Natural killer cell treated with Interleukin-12 subunit alpha and Interleukin-12 subunit beta and Interleukin-15 and Interleukin-18, amount 100 ng/mL, for 72 hours (primary cell): ENCODE measurements at regions not wholly inside any gene's neighbourhood (a gene's known extent, or its start where the extent isn't known, plus 50 kb on each side); places are given as distances from the start of the nearest gene placed in this dataset.
"Not testable (repeated sequence)": the region's sequence is repeated elsewhere in the genome, so short reads cannot be mapped to it uniquely, and the experiment has no call there.

Source experiments
- ATAC-seq, 2 donors: fragments of 150-1000 bp; cut with Tn5 transposase in 1 of 2; sonication (Bioruptor Pico), chemical (Tn5 transposase) in 1 of 2; 2 replicates each; pipeline ENCODE4 v1.10.0; 2021
- DNase-seq: peaks from one replicate; pipeline ENCODE4 v3.0.0; 2022; ENCODE audit warnings: low spot score
- H3K27ac Mint-ChIP-seq, 2 donors: 1 replicate in 1 of 2; 2 replicates in 1 of 2; pipeline ENCODE4 v1.8.0; 2022; ENCODE audit warnings: mixed read lengths in 2 of 2, mild to moderate bottlenecking in 1 of 2, moderate library complexity in 1 of 2
- H3K27me3 Mint-ChIP-seq, 2 donors: 1 replicate in 1 of 2; 2 replicates in 1 of 2; pipeline ENCODE4 v1.8.0; 2022; ENCODE audit warnings: mixed read lengths in 2 of 2
- H3K36me3 Mint-ChIP-seq: one replicate; pipeline ENCODE4 v1.8.0; 2022; ENCODE audit warnings: mixed read lengths
- H3K4me1 Mint-ChIP-seq, 2 donors: 1 replicate in 1 of 2; 2 replicates in 1 of 2; pipeline ENCODE4 v1.8.0; 2022; ENCODE audit warnings: low read depth in 2 of 2, mixed read lengths in 2 of 2, mild to moderate bottlenecking in 1 of 2
- H3K4me3 Mint-ChIP-seq: one replicate; pipeline ENCODE4 v1.8.0; 2022; ENCODE audit warnings: mixed read lengths
- H3K9me3 Mint-ChIP-seq: 2 replicates; pipeline ENCODE4 v1.8.0; 2022; ENCODE audit warnings: mixed read lengths

DNA sequence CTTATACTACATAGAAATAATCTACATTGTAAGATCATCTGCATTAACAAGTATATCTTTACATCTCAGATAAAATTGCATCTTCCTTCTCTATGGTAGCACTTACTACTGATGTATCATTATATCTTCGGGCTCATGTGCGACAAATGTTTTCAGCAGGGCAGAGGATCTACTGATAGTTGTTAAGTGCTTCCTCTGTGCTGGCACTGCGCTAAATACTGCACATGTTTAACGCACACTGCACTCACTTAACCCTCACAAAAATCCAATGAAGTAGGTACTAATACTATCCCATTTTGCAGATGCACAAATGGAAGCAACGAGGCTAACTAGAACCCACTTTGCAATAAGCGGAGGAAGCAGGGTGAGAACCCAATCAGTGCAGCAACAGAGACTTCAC lies 75.6 kb upstream of the USP25 start:
- Mint-ChIP-seq H3K27ac (no peak overlapping the region), H3K36me3 (no peaks in the 10 kb centered on the region), H3K27me3 (peaks cover 17 to 33% of the 10 kb centered on the region in 2 donors), H3K9me3 (no peaks in the 10 kb centered on the region), H3K4me3 (no peak overlapping the region), H3K4me1 (no peaks in the 10 kb centered on the region)
- ATAC-seq (no peak), DNase-seq (no peak)

DNA sequence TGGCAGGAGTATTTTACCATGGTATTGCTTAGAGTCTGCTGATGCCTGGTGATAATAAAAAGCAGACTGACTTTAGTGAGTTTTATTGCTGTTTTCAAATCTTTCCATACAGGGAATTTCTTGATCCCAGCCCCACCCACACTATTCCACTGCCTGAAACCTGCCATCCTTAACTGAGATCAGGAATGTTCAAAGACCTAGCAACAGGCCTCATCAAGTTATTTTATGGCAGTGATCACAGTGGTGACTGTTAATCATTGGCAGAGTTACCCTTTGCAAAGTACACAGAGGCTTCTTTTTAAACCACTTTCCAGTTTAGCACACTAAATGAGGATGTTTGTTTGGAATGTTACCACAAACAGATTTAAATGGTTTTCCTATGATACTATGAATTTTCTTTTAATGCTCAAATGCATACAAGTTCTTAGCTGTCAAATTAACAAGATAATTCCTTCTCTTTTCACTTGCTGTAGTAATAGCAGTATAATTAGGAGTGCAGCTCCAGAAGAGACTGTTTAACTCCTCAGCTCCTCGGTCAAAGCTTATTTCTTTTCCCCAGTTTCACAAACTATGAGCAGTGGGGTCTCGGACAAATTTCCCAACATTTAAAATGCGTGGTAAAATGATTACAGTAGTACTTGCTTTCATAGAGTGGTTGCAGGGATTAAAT lies 69.9 kb upstream of the USP25 start:
- ATAC-seq (no peak), DNase-seq (no peak)
- no peaks in the 10 kb centered on the region for H3K9me3 Mint-ChIP-seq
- H3K36me3 Mint-ChIP-seq, result no peaks in the 10 kb centered on the region
- H3K4me1 Mint-ChIP-seq, result no peaks in the 10 kb centered on the region
- H3K27ac Mint-ChIP-seq, result no peak overlapping the region
- peaks cover 6 to 11% of the 10 kb centered on the region in 2 donors for H3K27me3 Mint-ChIP-seq
- no peak overlapping the region for H3K4me3 Mint-ChIP-seq

DNA sequence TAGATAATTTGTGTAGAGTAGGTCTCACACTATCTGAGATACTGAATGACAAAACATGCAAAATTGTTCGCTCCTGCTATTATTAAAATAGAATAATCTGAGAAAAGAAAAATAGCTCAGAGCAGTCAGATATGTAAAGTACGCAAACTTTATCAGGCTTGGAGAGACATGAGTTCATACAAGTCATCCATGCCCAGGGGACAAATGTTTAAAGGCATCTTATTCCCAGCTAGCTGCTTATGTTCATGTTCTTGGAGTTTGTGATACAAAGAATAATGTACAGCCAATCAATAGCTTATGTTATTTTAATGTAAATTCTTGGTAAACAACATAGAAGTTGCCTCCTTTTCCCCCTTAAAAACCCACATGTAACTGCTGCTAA lies 69.4 kb upstream of the USP25 start:
- no peaks in the 10 kb centered on the region for H3K4me1 Mint-ChIP-seq
- no peak overlapping the region for H3K4me3 Mint-ChIP-seq
- no peak for DNase-seq
- no peaks in the 10 kb centered on the region for H3K9me3 Mint-ChIP-seq
- peaks cover 6 to 11% of the 10 kb centered on the region in 2 donors for H3K27me3 Mint-ChIP-seq
- no peak for ATAC-seq
- H3K27ac Mint-ChIP-seq, result no peak overlapping the region
- H3K36me3 Mint-ChIP-seq, result no peaks in the 10 kb centered on the region

DNA sequence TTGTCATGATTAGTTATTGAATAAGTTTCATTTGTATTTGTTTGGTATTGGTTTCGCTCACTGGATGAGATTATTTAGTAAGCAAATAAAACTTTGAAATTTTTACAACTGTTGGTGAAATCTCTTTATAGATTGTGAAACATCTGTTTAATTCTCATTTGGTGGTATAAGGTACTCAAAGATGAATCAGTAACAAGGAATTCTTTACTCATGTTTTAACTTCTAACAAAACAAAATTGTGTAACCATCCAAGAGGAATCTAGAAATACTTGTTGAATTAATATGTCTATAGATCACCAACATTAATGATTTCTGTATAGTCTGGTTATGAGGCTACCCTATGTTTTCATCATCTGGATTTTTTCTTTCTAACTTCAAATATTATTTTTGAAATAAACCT lies 62.8 kb upstream of the USP25 start:
- Mint-ChIP-seq H3K27me3 (peaks cover 0 to 3% of the 10 kb centered on the region in 2 donors), H3K27ac (no peak overlapping the region), H3K9me3 (no peaks in the 10 kb centered on the region), H3K4me3 (no peak overlapping the region), H3K4me1 (no peaks in the 10 kb centered on the region), H3K36me3 (no peaks in the 10 kb centered on the region)
- ATAC-seq, result no peak
- no peak for DNase-seq

DNA sequence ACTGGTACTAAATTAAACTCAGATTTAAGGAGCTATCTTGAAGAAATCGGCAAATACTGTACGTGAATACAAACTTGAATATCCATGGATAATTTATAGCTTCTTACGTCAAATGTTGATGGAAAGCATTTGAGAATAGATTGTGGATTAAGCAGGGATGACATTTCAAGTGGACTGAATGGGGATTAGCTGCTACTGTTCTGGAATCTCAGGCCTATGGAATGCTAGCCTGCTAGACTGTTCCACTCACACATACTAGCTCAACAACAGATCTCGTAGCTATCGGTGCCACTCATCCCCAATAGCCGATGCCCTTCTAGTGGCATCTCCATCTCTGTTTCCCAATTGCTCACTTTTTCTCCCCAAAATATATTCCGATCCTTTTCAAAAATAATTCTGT lies 62.0 kb upstream of the USP25 start:
- no peaks in the 10 kb centered on the region for H3K9me3 Mint-ChIP-seq
- no peak overlapping the region for H3K4me3 Mint-ChIP-seq
- DNase-seq, result no peak
- no peak for ATAC-seq
- H3K27me3 Mint-ChIP-seq, result peaks cover 0 to 3% of the 10 kb centered on the region in 2 donors
- no peaks in the 10 kb centered on the region for H3K36me3 Mint-ChIP-seq
- H3K27ac Mint-ChIP-seq, result no peak overlapping the region
- H3K4me1 Mint-ChIP-seq, result no peaks in the 10 kb centered on the region

DNA sequence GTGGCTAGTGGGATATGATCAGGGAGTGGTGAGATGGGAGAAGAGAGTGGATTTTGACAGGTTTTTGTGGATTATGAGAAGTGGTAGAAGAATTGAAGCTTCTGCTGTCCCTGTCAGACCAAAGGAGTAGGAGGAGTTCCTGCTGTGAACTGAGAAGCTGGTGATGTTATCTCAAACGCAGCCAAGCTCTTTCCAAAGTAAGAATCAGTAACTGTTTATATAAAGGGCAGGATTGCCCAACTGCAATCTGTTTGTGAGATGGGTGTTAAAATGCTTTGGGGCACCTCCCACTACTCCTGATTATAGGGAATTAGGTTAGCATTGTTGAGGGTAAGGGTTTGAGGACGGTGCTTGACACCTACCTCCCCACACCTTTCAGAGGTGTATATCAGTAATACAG lies 60.5 kb upstream of the USP25 start:
- Mint-ChIP-seq H3K36me3 (no peaks in the 10 kb centered on the region), H3K9me3 (no peaks in the 10 kb centered on the region), H3K27ac (no peak overlapping the region), H3K27me3 (peaks cover 0 to 3% of the 10 kb centered on the region in 2 donors), H3K4me3 (no peak overlapping the region), H3K4me1 (no peaks in the 10 kb centered on the region)
- ATAC-seq, result no peak
- no peak for DNase-seq

DNA sequence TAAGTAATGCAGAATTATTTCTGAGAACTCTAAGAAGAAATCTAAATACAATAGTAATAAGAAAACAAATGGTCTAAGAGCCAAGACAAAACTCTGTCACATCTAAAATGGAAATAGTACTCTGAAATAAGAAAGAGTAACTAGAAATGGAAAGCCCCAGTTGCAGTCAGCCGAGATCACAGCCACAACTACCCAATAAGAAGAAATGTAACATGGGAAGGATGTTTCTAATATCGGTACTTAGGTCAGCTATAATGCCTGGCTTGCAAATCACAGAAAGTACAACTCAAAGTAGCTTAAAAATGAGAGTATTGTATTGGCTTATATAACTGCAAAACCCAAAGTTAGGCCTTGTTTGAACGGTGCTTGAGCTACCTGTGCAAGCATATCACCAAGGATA lies 58.6 kb upstream of the USP25 start:
- H3K36me3 Mint-ChIP-seq, result no peaks in the 10 kb centered on the region
- H3K27ac Mint-ChIP-seq, result no peak overlapping the region
- no peak overlapping the region for H3K4me3 Mint-ChIP-seq
- no peaks in the 10 kb centered on the region for H3K4me1 Mint-ChIP-seq
- peaks cover 0 to 3% of the 10 kb centered on the region in 2 donors for H3K27me3 Mint-ChIP-seq
- DNase-seq, result no peak
- H3K9me3 Mint-ChIP-seq, result no peaks in the 10 kb centered on the region
- no peak for ATAC-seq

DNA sequence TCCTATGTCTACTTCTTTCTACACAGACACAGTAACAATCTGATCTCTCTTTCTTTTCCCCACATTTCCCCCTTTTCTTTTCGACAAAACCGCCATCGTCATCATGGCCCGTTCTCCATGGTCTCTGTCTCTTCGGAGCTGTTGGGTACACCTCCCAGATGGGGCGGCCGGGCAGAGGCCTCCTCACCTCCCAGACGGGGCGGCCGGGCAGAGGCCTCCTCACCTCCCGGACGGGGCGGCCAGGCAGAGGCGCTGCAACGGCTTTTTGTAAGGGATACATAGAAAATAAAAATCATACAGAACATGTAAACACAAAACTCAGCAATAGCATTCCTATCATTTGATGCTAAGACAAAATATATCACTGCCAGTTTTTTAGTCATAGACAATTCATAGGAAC lies 57.2 kb upstream of the USP25 start:
- DNase-seq, H3K36me3 Mint-ChIP-seq, H3K4me1 Mint-ChIP-seq, H3K4me3 Mint-ChIP-seq, H3K27ac Mint-ChIP-seq, H3K27me3 Mint-ChIP-seq, H3K9me3 Mint-ChIP-seq, ATAC-seq: not testable (repeated sequence)

DNA sequence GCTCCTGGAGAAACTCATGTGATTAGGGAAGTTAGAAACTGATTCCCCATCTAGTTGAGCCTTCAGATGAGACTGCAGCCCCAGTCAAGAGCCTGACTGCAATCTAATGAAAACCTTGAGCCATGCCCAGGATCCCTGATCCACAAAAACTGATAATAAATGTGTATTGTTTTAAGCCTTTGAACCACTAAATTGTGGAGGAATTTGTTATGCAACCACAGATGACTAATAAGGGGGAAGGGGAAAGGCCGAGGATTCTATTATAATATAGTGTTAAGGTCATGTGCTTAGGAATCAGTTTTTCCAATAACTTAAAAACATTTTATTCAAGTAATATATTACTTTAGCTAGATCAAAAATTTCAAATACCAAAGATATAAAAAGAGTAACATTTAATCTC lies 52.8 kb upstream of the USP25 start:
- Mint-ChIP-seq H3K4me3 (no peak overlapping the region), H3K27me3 (peaks cover 2 to 18% of the 10 kb centered on the region in 2 donors), H3K4me1 (no peaks in the 10 kb centered on the region), H3K9me3 (no peaks in the 10 kb centered on the region), H3K36me3 (no peaks in the 10 kb centered on the region), H3K27ac (no peak overlapping the region)
- DNase-seq, result no peak
- ATAC-seq, result no peak

DNA sequence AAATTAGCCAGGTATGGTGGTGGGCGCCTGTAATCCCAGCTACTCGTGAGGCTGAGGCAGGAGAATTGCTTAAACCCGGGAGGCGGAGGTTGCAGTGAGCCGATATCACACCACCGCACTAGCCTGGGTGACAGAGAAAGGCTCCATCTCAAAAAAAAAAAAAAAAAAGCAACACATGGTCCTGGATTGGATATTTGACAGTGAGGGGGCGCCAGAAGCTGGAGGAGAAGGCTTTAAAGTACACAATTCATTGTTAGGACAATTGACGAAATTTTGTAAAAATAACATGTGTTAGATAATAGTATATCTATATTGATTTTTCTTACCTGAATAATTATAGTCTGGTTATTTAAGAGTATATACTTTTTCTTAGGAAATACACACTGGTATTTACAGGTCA lies 50.2 kb upstream of the USP25 start:
- H3K27ac Mint-ChIP-seq, result no peak overlapping the region
- H3K9me3 Mint-ChIP-seq, result no peaks in the 10 kb centered on the region
- H3K27me3 Mint-ChIP-seq, result peaks cover 2 to 18% of the 10 kb centered on the region in 2 donors

More for the DNA sequence above, 50.2 kb upstream of the USP25 start:
- DNase-seq, result no peak
- ATAC-seq, result no peak
- Mint-ChIP-seq H3K4me3 (no peak overlapping the region), H3K36me3 (no peaks in the 10 kb centered on the region), H3K4me1 (peaks cover 11 to 14% of the 10 kb centered on the region in 2 donors)
